ENCODE measurements at regions not wholly inside any gene's neighbourhood (a gene's known extent, or its start where the extent isn't known, plus 50 kb on each side); places are given as distances from the start of the nearest gene placed in this dataset.

GRCh38 chr13:90999401-90999800 is 348.1 kb upstream of the MIR17HG start:
- no peak overlapping the region for H3K4me3 ChIP-seq
- H3K9ac ChIP-seq (ENCODE audit: insufficient read depth in 1 of 2, low read depth in 2 of 2, low read length in 2 of 2) = no peak overlapping the region
- ChIA-PET POLR2A (no interaction called here), CTCF (ENCODE audit: low intra/inter-chr PET ratio) (no interaction called here)
- H3K36me3 ChIP-seq (ENCODE audit: control insufficient read depth, insufficient read depth, low read length) = no peaks in the 10 kb centered on the region
- no peak for FAIRE-seq
- peaks cover 4% of the 10 kb centered on the region; the same call in 1 of the 2 replicates for H3K9me3 ChIP-seq (replicated peaks; ENCODE audit: control insufficient read depth, insufficient read depth, low read depth, low read length)
- no peaks in the 10 kb centered on the region for H3K4me1 ChIP-seq (replicated peaks in 1 of 2; ENCODE audit: control insufficient read depth in 2 of 2, insufficient read depth in 2 of 2, low read length in 2 of 2)
- BruUV-seq (replicated peaks) = no TSS peak
- no peaks in the 10 kb centered on the region for H4K20me1 ChIP-seq (replicated peaks; ENCODE audit: control insufficient read depth, insufficient read depth, low read length)
- H3K27ac ChIP-seq (ENCODE audit: extremely low read depth, low read depth, low read length) = no peak overlapping the region
- no peaks in the 10 kb centered on the region for H3K79me2 ChIP-seq (ENCODE audit: control insufficient read depth, insufficient read depth, low read length)
- intact Hi-C loops (cut with micrococcal nuclease) = no loop called here
- ATAC-seq = no peak
- TF ChIP-seq HDAC8 (tag; IDR thresholded peaks at IDR 0.05) (no peak), MAZ (CRISPR knock-in tag; conservative IDR thresholded peaks at IDR 0.05 in 1 of 2, IDR thresholded peaks at IDR 0.05 in 1 of 2) (no peak), FOXJ3 (CRISPR knock-in tag; IDR thresholded peaks at IDR 0.05) (peak; percentile 23; the same call in 1 of the 2 replicates), ZNF280B (CRISPR knock-in tag; IDR thresholded peaks at IDR 0.05) (0 out of 2 replicates have a peak, but pooled peaks have one; percentile 35)
- H2AFZ ChIP-seq (ENCODE audit: low read depth, low read length) = no peak overlapping the region
- in situ Hi-C loops (cut with MboI) = no loop called here
- no peak for DNase-seq (ENCODE audit: extremely low read depth in 1 of 4, low spot score in 3 of 4)
- H3K9me1 ChIP-seq (ENCODE audit: control insufficient read depth, insufficient read depth, low read length) = no peaks in the 10 kb centered on the region
- no peak overlapping the region for H3K4me2 ChIP-seq (ENCODE audit: insufficient read depth, low read length)
- no peaks in the 10 kb centered on the region for H3K27me3 ChIP-seq (ENCODE audit: control insufficient read depth in 2 of 2, insufficient read depth in 2 of 2, low read length in 2 of 2)

- POLR2A ChIA-PET = no interaction called here
- in situ Hi-C loops (cut with MboI) = loop anchor here (25.0 kb wide), 1 partner anchor 1686 kb away; no protein-coding TSS in a partner anchor
- TF ChIP-seq IRF2 (CRISPR knock-in tag; IDR thresholded peaks at IDR 0.05) (peak; percentile 74; the same call in 1 of the 2 replicates), HNRNPH1 (optimal IDR thresholded peaks at IDR 0.05; ENCODE audit: low read depth, low read length) (no peak)
Observed at GRCh38 chr13:91001371-91001770, 346.1 kb upstream of the MIR17HG start.

More at GRCh38 chr13:91001371-91001770, 346.1 kb upstream of the MIR17HG start:
- no peaks in the 10 kb centered on the region for H3K9me1 ChIP-seq (ENCODE audit: control insufficient read depth, insufficient read depth, low read length)
- 2% methylated on average over 6 of the region's 6 CpGs for WGBS (ENCODE audit: insufficient coverage, low coverage, missing lambda C conversion rate)
- no peak overlapping the region for H3K9ac ChIP-seq (ENCODE audit: insufficient read depth in 1 of 2, low read depth in 2 of 2, low read length in 2 of 2)
- no peak for ATAC-seq
- no peaks in the 10 kb centered on the region for H3K36me3 ChIP-seq (ENCODE audit: control insufficient read depth, insufficient read depth, low read length)
- FAIRE-seq = no peak
- no peaks in the 10 kb centered on the region for H3K79me2 ChIP-seq (ENCODE audit: control insufficient read depth, insufficient read depth, low read length)
- H3K4me2 ChIP-seq (ENCODE audit: insufficient read depth, low read length) = no peak overlapping the region
- intact Hi-C loops (cut with micrococcal nuclease) = no loop called here
- CTCF ChIA-PET (ENCODE audit: low intra/inter-chr PET ratio) = no interaction called here
- H2AFZ ChIP-seq (ENCODE audit: low read depth, low read length) = no peak overlapping the region
- no peaks in the 10 kb centered on the region for H3K27me3 ChIP-seq (ENCODE audit: control insufficient read depth in 2 of 2, insufficient read depth in 2 of 2, low read length in 2 of 2)
- H3K27ac ChIP-seq (ENCODE audit: extremely low read depth, low read depth, low read length) = no peak overlapping the region
- no peak overlapping the region for H3K4me3 ChIP-seq
- peaks cover 4% of the 10 kb centered on the region; the same call in 1 of the 2 replicates for H3K9me3 ChIP-seq (replicated peaks; ENCODE audit: control insufficient read depth, insufficient read depth, low read depth, low read length)
- no peaks in the 10 kb centered on the region for H3K4me1 ChIP-seq (replicated peaks in 1 of 2; ENCODE audit: control insufficient read depth in 2 of 2, insufficient read depth in 2 of 2, low read length in 2 of 2)
- no peaks in the 10 kb centered on the region for H4K20me1 ChIP-seq (replicated peaks; ENCODE audit: control insufficient read depth, insufficient read depth, low read length)
- BruUV-seq (replicated peaks) = no TSS peak
- DNase-seq (ENCODE audit: extremely low read depth in 1 of 4, low spot score in 3 of 4) = no peak

All from K562 (cell line).